DOHH2 (cell line): ENCODE measurements at regions not wholly inside any gene's neighbourhood (a gene's known extent, or its start where the extent isn't known, plus 50 kb on each side); places are given as distances from the start of the nearest gene placed in this dataset.
"Not testable (repeated sequence)": the region's sequence is repeated elsewhere in the genome, so short reads cannot be mapped to it uniquely, and the experiment has no call there.

Source experiments
- H3F3A ChIP-seq: fragments of 200-600 bp; sonication (generic), shearing (Covaris generic); 2 replicates; pipeline ENCODE4 v1.6.0; 2016; ENCODE audit warnings: antibody characterized with exemption, mild to moderate bottlenecking; ENCODE audit not compliant: control insufficient read depth, insufficient read depth
- H3K27ac ChIP-seq: fragments of 200-600 bp; sonication (generic); 2 replicates; pipeline ENCODE4 v1.5.1; 2014; ENCODE audit warnings: low read depth, mild to moderate bottlenecking, low read length, moderate library complexity
- H3K27me3 ChIP-seq: fragments of 200-600 bp; sonication (generic); 2 replicates; pipeline ENCODE4 v1.6.1; 2014; ENCODE audit warnings: mild to moderate bottlenecking, low read length, mixed read lengths; ENCODE audit not compliant: control insufficient read depth
- H3K36me3 ChIP-seq: fragments of 200-600 bp; sonication (generic); 2 replicates; pipeline ENCODE4 v1.6.1; 2014; ENCODE audit warnings: mild to moderate bottlenecking, low read length, moderate library complexity, mixed read lengths; ENCODE audit not compliant: control insufficient read depth
- H3K4me1 ChIP-seq: fragments of 200-600 bp; sonication (generic); 2 replicates; pipeline ENCODE4 v1.6.1; 2014; ENCODE audit warnings: mild to moderate bottlenecking, low read length, mixed read lengths; ENCODE audit not compliant: control insufficient read depth
- H3K4me2 ChIP-seq: fragments of 200-600 bp; sonication (generic); 2 replicates; pipeline ENCODE4 v1.6.0; 2014; ENCODE audit warnings: mild to moderate bottlenecking, low read length, moderate library complexity
- H3K4me3 ChIP-seq: fragments of 200-600 bp; sonication (generic); 2 replicates; pipeline ENCODE4 v1.5.1; 2014; ENCODE audit warnings: mild to moderate bottlenecking, low read length, mixed read lengths
- H3K79me2 ChIP-seq: fragments of 200-600 bp; sonication (generic); 2 replicates; pipeline ENCODE4 v1.6.1; 2014; ENCODE audit warnings: mild to moderate bottlenecking, low read length, mixed read lengths; ENCODE audit not compliant: control insufficient read depth
- H3K9me2 ChIP-seq: fragments of 200-600 bp; sonication (generic); replicated peaks from 2 replicates; pipeline ENCODE4 v1.6.1; 2014; ENCODE audit warnings: mild to moderate bottlenecking, low read length, mixed read lengths; ENCODE audit not compliant: control insufficient read depth
- H3K9me3 ChIP-seq: fragments of 200-600 bp; sonication (generic); 2 replicates; pipeline ENCODE4 v1.6.1; 2014; ENCODE audit warnings: antibody characterized with exemption, low read length, mixed read lengths; ENCODE audit not compliant: control insufficient read depth, insufficient read depth
- H4K20me1 ChIP-seq: fragments of 200-600 bp; sonication (generic); 2 replicates; pipeline ENCODE4 v1.6.0; 2014; ENCODE audit warnings: low read depth, mild to moderate bottlenecking, antibody characterized with exemption, low read length, moderate library complexity; ENCODE audit not compliant: control insufficient read depth, insufficient read depth
- CTCF ChIP-seq: fragments of 200-600 bp; sonication (generic); IDR thresholded peaks from one replicate; pipeline ENCODE4 v1.5.1; 2014; ENCODE audit warnings: antibody characterized with exemption, mild to moderate bottlenecking, low read depth, low read length; ENCODE audit not compliant: poor library complexity, severe bottlenecking
- EZH2phosphoT487 ChIP-seq: fragments of 200-600 bp; sonication (generic); IDR thresholded peaks from 2 replicates; pipeline ENCODE4 v1.6.1; 2017; ENCODE audit warnings: borderline replicate concordance, mild to moderate bottlenecking, antibody characterized with exemption, low read length, moderate library complexity, mixed read lengths

DNA sequence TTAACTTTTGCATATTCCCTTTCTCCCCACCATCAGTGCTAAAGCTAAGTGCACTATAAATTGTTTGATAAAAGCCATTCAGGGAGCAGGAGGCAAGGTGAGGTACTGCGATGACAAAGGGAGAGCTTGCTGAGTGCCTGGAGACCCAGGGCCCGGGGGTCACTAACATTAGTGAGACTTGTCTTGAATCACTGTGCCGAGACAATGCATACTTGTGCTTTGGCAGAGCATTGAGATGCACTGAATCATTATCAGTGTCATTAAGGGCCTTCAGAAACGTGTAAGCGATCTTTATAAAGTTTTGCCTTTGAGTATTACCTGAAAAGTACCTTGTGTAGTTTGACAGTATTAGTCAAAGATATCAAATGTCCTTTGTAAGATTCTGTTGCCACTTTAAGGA is 447.5 kb downstream of the PCNX1 start:
- Histone ChIP-seq H3K79me2 (peaks cover 41% of the 10 kb centered on the region), H3K9me3 (peaks cover 4% of the 10 kb centered on the region; the same call in 1 of the 2 replicates), H3K4me1 (peaks cover 49% of the 10 kb centered on the region), H3K36me3 (peaks cover 5% of the 10 kb centered on the region; the same call in 1 of the 2 replicates), H3K4me3 (no peak overlapping the region), H3K27me3 (no peaks in the 10 kb centered on the region), H3F3A (no peaks in the 10 kb centered on the region), H4K20me1 (no peaks in the 10 kb centered on the region), H3K9me2 (no peaks in the 10 kb centered on the region), H3K27ac (no peak overlapping the region), H3K4me2 (peak overlapping the region; percentile 44)
- TF ChIP-seq CTCF: no peak
- TF ChIP-seq EZH2phosphoT487: no peak

DNA sequence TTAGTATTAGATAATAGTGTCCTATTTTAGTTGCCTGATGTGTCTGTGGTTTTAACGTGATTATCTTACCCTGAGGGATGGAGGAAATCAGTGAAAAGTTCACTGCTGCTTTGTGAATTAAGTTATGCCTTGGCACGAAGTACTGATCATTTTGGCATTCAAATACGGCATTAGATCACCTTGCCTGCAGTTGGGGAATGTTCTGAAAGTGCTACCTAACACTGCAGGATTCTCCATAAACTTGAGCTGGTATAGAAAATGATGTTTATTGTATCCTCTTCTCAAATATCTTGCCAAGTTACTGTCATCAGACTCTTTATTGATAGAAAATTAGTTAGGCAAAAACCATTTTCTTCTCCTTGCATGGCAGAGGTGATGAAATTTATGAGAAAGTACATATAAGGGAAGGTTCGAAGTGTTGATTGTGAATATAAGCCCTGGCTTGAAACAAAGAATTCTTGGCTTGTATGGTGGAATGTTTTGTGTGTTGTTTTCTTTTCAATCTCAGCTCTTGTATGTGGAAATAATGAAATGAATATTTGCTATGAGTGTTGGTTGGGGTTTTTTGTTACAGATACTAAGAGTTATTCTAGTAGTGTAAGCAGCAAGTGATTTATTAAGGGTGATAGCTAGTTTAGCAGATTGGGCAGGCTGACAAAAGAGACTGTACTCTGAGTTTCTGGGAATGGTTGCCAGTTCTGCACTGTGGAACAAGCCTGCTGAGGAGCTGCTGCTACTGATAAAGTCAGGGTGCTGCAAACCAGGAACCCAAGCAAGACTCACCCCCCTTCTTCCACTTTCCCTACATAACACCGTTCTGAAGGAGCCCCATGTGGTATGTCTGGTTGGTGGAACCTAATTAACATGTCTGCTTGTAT is 448.3 kb downstream of the PCNX1 start:
- no peak overlapping the region for H3K27ac ChIP-seq
- no peaks in the 10 kb centered on the region for H4K20me1 ChIP-seq
- H3K9me3 ChIP-seq: peaks cover 4% of the 10 kb centered on the region; the same call in 1 of the 2 replicates
- H3K4me2 ChIP-seq: peak overlapping the region; percentile 44
- H3K4me3 ChIP-seq: peak overlapping the region; percentile 1; the same call in 1 of the 2 replicates
- H3K9me2 ChIP-seq: no peaks in the 10 kb centered on the region
- H3K4me1 ChIP-seq: peaks cover 56% of the 10 kb centered on the region
- H3F3A ChIP-seq: no peaks in the 10 kb centered on the region
- H3K36me3 ChIP-seq: peaks cover 5% of the 10 kb centered on the region; the same call in 1 of the 2 replicates
- no peak for TF ChIP-seq CTCF
- TF ChIP-seq EZH2phosphoT487: no peak
- peaks cover 47% of the 10 kb centered on the region for H3K79me2 ChIP-seq
- no peaks in the 10 kb centered on the region for H3K27me3 ChIP-seq

- H3F3A ChIP-seq: no peaks in the 10 kb centered on the region
- H3K9me3 ChIP-seq: peaks cover 4% of the 10 kb centered on the region; the same call in 1 of the 2 replicates
- no peaks in the 10 kb centered on the region for H4K20me1 ChIP-seq
- TF ChIP-seq CTCF (no peak), EZH2phosphoT487 (no peak)
- H3K27ac ChIP-seq: no peak overlapping the region
- no peak overlapping the region for H3K4me2 ChIP-seq
- H3K4me1 ChIP-seq: peaks cover 74% of the 10 kb centered on the region
- no peaks in the 10 kb centered on the region for H3K27me3 ChIP-seq
- H3K36me3 ChIP-seq: peaks cover 5% of the 10 kb centered on the region; the same call in 1 of the 2 replicates
- no peaks in the 10 kb centered on the region for H3K9me2 ChIP-seq
- H3K79me2 ChIP-seq: peaks cover 68% of the 10 kb centered on the region
- no peak overlapping the region for H3K4me3 ChIP-seq
These were observed 451.1 kb downstream of the PCNX1 start for GRCh38 chr14:71358209-71358931.

- H3K27ac ChIP-seq: not testable (repeated sequence)
- Histone ChIP-seq H3K79me2 (peaks cover 70% of the 10 kb centered on the region), H3K4me1 (peaks cover 76% of the 10 kb centered on the region)
These were observed 451.7 kb downstream of the PCNX1 start for GRCh38 chr14:71358932-71359421.

More at GRCh38 chr14:71358932-71359421, 451.7 kb downstream of the PCNX1 start:
- H3K4me3 ChIP-seq, H3F3A ChIP-seq, H3K4me2 ChIP-seq, H3K27me3 ChIP-seq, H3K36me3 ChIP-seq, H4K20me1 ChIP-seq, H3K9me2 ChIP-seq, H3K9me3 ChIP-seq: not testable (repeated sequence)
